GM18505 (cell line): ENCODE measurements at regions not wholly inside any gene's neighbourhood (a gene's known extent, or its start where the extent isn't known, plus 50 kb on each side); places are given as distances from the start of the nearest gene placed in this dataset.
"Not testable (repeated sequence)": the region's sequence is repeated elsewhere in the genome, so short reads cannot be mapped to it uniquely, and the experiment has no call there.

Source experiments
- ATAC-seq: cut with Tn5 transposase; IDR thresholded peaks from one replicate; pipeline ENCODE4 v1.9.1; 2021; ENCODE audit not compliant: unreplicated experiment

- not testable (repeated sequence) for ATAC-seq
These were observed 476.1 kb downstream of the GOLGA6L6 start for GRCh38 chr15:20065508-20065907.

GRCh38 chr15:20063167-20063566, 478.4 kb downstream of the GOLGA6L6 start:
- ATAC-seq: not testable (repeated sequence)

GRCh38 chr15:20060838-20061237, 480.8 kb downstream of the GOLGA6L6 start:
- not testable (repeated sequence) for ATAC-seq

GRCh38 chr15:20056871-20057270, 484.7 kb downstream of the GOLGA6L6 start:
- not testable (repeated sequence) for ATAC-seq

- not testable (repeated sequence) for ATAC-seq
These were observed 485.7 kb downstream of the GOLGA6L6 start for GRCh38 chr15:20055921-20056320.

- not testable (repeated sequence) for ATAC-seq
These were observed 493.4 kb downstream of the GOLGA6L6 start for GRCh38 chr15:20048189-20048588.

- not testable (repeated sequence) for ATAC-seq
These were observed 496.4 kb downstream of the GOLGA6L6 start for GRCh38 chr15:20045165-20045564.

- not testable (repeated sequence) for ATAC-seq
These were observed 500.9 kb downstream of the GOLGA6L6 start for GRCh38 chr15:20040691-20041090.

- ATAC-seq: not testable (repeated sequence)
These were observed 516.6 kb downstream of the GOLGA6L6 start for GRCh38 chr15:20025040-20025439.

- not testable (repeated sequence) for ATAC-seq
These were observed 519.3 kb downstream of the GOLGA6L6 start for GRCh38 chr15:20022349-20022748.

GRCh38 chr15:20021351-20021750, 520.2 kb downstream of the GOLGA6L6 start:
- ATAC-seq: not testable (repeated sequence)

GRCh38 chr15:20020588-20020987, 521.0 kb downstream of the GOLGA6L6 start:
- ATAC-seq: not testable (repeated sequence)

GRCh38 chr15:20019758-20020157, 521.8 kb downstream of the GOLGA6L6 start:
- not testable (repeated sequence) for ATAC-seq

GRCh38 chr15:20017581-20017980, 524.0 kb downstream of the GOLGA6L6 start:
- not testable (repeated sequence) for ATAC-seq

GRCh38 chr15:20016941-20017340, 524.7 kb downstream of the GOLGA6L6 start:
- not testable (repeated sequence) for ATAC-seq

- not testable (repeated sequence) for ATAC-seq
These were observed 528.8 kb downstream of the GOLGA6L6 start for GRCh38 chr15:20012837-20013236.

GRCh38 chr15:20010759-20011158, 530.8 kb downstream of the GOLGA6L6 start:
- not testable (repeated sequence) for ATAC-seq

GRCh38 chr15:20009619-20010018, 532.0 kb downstream of the GOLGA6L6 start:
- not testable (repeated sequence) for ATAC-seq

- ATAC-seq: not testable (repeated sequence)
These were observed 534.3 kb downstream of the GOLGA6L6 start for GRCh38 chr15:20007338-20007737.

- ATAC-seq: not testable (repeated sequence)
These were observed 538.1 kb downstream of the GOLGA6L6 start for GRCh38 chr15:20003471-20003870.

- not testable (repeated sequence) for ATAC-seq
These were observed 539.0 kb downstream of the GOLGA6L6 start for GRCh38 chr15:20002560-20002959.

GRCh38 chr15:19996574-19997194, 544.9 kb downstream of the GOLGA6L6 start:
- ATAC-seq: not testable (repeated sequence)
